ENCODE measurements at regions not wholly inside any gene's neighbourhood (a gene's known extent, or its start where the extent isn't known, plus 50 kb on each side); places are given as distances from the start of the nearest gene placed in this dataset.

DNA sequence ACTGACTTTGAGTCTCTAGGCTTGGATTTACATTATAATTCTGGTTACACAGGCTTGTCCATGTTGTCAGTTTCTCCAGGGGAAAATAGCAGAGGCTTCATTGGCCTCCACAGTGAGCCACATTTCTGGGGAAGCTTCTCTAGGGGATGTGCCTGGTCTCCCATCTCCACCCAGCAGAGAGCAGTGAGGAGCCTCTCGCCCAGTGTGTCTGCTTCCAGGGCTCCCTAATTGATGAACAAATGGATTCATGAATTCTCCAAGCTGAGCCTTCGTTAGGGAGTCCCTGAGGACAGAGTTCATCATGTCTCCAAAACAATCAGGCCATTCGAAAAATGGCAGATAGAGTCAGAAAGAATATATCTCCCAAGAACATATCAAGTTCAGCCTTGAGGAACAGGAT is 162.4 kb upstream of the TOX3 start:
- WGBS (ENCODE audit: insufficient coverage, low coverage, missing lambda C conversion rate): 0% methylated on average over 3 of the region's 3 CpGs
- no peak for ATAC-seq

DNA sequence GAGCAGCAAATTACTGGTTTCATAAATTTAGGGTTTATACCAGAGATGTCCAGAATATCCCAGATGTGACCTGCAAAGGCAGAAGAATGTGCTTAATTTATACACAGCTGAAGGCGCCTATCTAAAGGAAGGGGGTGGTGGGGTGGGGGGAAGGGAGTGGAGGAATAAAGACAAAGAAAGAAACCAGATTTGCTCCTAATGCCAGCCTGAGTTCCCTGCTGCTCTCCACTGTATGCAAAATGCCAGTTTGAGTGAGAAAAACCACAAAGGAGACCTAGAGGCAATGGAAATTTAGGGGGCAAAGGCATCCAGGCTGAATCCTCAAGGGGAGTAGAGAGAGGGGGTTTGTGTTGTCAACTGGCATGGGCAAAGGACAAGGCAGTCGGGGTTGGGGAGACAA is 161.5 kb upstream of the TOX3 start:
- intact Hi-C loops (cut with micrococcal nuclease): no loop called here
- no peak overlapping the region for H3K27ac ChIP-seq (ENCODE audit: extremely low read depth, low read depth, low read length)
- WGBS (ENCODE audit: insufficient coverage, low coverage, missing lambda C conversion rate): 4% methylated on average over 2 of the region's 2 CpGs
- H2AFZ ChIP-seq (ENCODE audit: low read depth, low read length): no peak overlapping the region
- no peaks in the 10 kb centered on the region for H3K27me3 ChIP-seq (ENCODE audit: control insufficient read depth in 2 of 2, insufficient read depth in 2 of 2, low read length in 2 of 2)
- ChIA-PET POLR2A (no interaction called here), CTCF (ENCODE audit: low intra/inter-chr PET ratio) (no interaction called here)
- H4K20me1 ChIP-seq (replicated peaks; ENCODE audit: control insufficient read depth, insufficient read depth, low read length): no peaks in the 10 kb centered on the region
- no peak overlapping the region for H3K9ac ChIP-seq (ENCODE audit: insufficient read depth in 1 of 2, low read depth in 2 of 2, low read length in 2 of 2)
- ATAC-seq (no peak), FAIRE-seq (no peak), DNase-seq (ENCODE audit: extremely low read depth in 1 of 4, low spot score in 3 of 4) (no peak)
- no peaks in the 10 kb centered on the region for H3K4me1 ChIP-seq (replicated peaks in 1 of 2; ENCODE audit: control insufficient read depth in 2 of 2, insufficient read depth in 2 of 2, low read length in 2 of 2)
- no TSS peak for BruUV-seq (replicated peaks)
- no peak overlapping the region for H3K4me2 ChIP-seq (ENCODE audit: insufficient read depth, low read length)
- no peaks in the 10 kb centered on the region for H3K79me2 ChIP-seq (ENCODE audit: control insufficient read depth, insufficient read depth, low read length)
- no peaks in the 10 kb centered on the region for H3K9me3 ChIP-seq (replicated peaks; ENCODE audit: control insufficient read depth, insufficient read depth, low read depth, low read length)
- no peak overlapping the region for H3K4me3 ChIP-seq
- H3K9me1 ChIP-seq (ENCODE audit: control insufficient read depth, insufficient read depth, low read length): no peaks in the 10 kb centered on the region
- in situ Hi-C loops (cut with MboI): no loop called here
- H3K36me3 ChIP-seq (ENCODE audit: control insufficient read depth, insufficient read depth, low read length): no peaks in the 10 kb centered on the region
- no peak for TF ChIP-seq MEIS2 (IDR thresholded peaks at IDR 0.05; ENCODE audit: partially characterized antibody)
- TF ChIP-seq, protein P1, sequence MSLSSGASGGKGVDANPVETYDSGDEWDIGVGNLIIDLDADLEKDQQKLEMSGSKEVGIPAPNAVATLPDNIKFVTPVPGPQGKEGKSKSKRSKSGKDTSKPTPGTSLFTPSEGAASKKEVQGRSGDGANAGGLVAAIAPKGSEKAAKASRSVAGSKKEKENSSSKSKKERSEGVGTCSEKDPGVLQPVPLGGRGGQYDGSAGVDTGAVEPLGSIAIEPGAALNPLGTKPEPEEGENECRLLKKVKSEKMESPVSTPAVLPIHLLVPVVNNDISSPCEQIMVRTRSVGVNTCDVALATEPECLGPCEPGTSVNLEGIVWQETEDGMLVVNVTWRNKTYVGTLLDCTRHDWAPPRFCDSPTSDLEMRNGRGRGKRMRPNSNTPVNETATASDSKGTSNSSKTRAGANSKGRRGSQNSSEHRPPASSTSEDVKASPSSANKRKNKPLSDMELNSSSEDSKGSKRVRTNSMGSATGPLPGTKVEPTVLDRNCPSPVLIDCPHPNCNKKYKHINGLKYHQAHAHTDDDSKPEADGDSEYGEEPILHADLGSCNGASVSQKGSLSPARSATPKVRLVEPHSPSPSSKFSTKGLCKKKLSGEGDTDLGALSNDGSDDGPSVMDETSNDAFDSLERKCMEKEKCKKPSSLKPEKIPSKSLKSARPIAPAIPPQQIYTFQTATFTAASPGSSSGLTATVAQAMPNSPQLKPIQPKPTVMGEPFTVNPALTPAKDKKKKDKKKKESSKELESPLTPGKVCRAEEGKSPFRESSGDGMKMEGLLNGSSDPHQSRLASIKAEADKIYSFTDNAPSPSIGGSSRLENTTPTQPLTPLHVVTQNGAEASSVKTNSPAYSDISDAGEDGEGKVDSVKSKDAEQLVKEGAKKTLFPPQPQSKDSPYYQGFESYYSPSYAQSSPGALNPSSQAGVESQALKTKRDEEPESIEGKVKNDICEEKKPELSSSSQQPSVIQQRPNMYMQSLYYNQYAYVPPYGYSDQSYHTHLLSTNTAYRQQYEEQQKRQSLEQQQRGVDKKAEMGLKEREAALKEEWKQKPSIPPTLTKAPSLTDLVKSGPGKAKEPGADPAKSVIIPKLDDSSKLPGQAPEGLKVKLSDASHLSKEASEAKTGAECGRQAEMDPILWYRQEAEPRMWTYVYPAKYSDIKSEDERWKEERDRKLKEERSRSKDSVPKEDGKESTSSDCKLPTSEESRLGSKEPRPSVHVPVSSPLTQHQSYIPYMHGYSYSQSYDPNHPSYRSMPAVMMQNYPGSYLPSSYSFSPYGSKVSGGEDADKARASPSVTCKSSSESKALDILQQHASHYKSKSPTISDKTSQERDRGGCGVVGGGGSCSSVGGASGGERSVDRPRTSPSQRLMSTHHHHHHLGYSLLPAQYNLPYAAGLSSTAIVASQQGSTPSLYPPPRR (CRISPR knock-in tag; IDR thresholded peaks at IDR 0.05; ENCODE audit: borderline replicate concordance): no peak
- TF ChIP-seq SREBF1 (IDR thresholded peaks at IDR 0.05; ENCODE audit: borderline replicate concordance, low read depth, low read length): no peak
- TF ChIP-seq NR2F6 (CRISPR knock-in tag; IDR thresholded peaks at IDR 0.05): no peak
- TF ChIP-seq, protein P2, sequence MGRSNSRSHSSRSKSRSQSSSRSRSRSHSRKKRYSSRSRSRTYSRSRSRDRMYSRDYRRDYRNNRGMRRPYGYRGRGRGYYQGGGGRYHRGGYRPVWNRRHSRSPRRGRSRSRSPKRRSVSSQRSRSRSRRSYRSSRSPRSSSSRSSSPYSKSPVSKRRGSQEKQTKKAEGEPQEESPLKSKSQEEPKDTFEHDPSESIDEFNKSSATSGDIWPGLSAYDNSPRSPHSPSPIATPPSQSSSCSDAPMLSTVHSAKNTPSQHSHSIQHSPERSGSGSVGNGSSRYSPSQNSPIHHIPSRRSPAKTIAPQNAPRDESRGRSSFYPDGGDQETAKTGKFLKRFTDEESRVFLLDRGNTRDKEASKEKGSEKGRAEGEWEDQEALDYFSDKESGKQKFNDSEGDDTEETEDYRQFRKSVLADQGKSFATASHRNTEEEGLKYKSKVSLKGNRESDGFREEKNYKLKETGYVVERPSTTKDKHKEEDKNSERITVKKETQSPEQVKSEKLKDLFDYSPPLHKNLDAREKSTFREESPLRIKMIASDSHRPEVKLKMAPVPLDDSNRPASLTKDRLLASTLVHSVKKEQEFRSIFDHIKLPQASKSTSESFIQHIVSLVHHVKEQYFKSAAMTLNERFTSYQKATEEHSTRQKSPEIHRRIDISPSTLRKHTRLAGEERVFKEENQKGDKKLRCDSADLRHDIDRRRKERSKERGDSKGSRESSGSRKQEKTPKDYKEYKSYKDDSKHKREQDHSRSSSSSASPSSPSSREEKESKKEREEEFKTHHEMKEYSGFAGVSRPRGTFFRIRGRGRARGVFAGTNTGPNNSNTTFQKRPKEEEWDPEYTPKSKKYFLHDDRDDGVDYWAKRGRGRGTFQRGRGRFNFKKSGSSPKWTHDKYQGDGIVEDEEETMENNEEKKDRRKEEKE (IDR thresholded peaks at IDR 0.05; ENCODE audit: borderline replicate concordance in 1 of 2, control insufficient read depth in 1 of 2, low read depth in 2 of 2, low read length in 1 of 2): no peak
- no peak for TF ChIP-seq ZSCAN29 (IDR thresholded peaks at IDR 0.05)
- no peak for TF ChIP-seq TCF7L2 (IDR thresholded peaks at IDR 0.05; ENCODE audit: low read depth, low read length)

More for the DNA sequence above, 162.4 kb upstream of the TOX3 start:
- no peak overlapping the region for H3K27ac ChIP-seq (ENCODE audit: extremely low read depth, low read depth, low read length)
- H3K79me2 ChIP-seq (ENCODE audit: control insufficient read depth, insufficient read depth, low read length): no peaks in the 10 kb centered on the region
- H3K4me1 ChIP-seq (replicated peaks in 1 of 2; ENCODE audit: control insufficient read depth in 2 of 2, insufficient read depth in 2 of 2, low read length in 2 of 2): no peaks in the 10 kb centered on the region
- no peaks in the 10 kb centered on the region for H3K27me3 ChIP-seq (ENCODE audit: control insufficient read depth in 2 of 2, insufficient read depth in 2 of 2, low read length in 2 of 2)
- no peaks in the 10 kb centered on the region for H3K36me3 ChIP-seq (ENCODE audit: control insufficient read depth, insufficient read depth, low read length)
- H3K9ac ChIP-seq (ENCODE audit: insufficient read depth in 1 of 2, low read depth in 2 of 2, low read length in 2 of 2): no peak overlapping the region
- H3K9me3 ChIP-seq (replicated peaks; ENCODE audit: control insufficient read depth, insufficient read depth, low read depth, low read length): no peaks in the 10 kb centered on the region
- ChIA-PET POLR2A (no interaction called here), CTCF (ENCODE audit: low intra/inter-chr PET ratio) (no interaction called here)
- H2AFZ ChIP-seq (ENCODE audit: low read depth, low read length): no peak overlapping the region
- H3K4me3 ChIP-seq: no peak overlapping the region
- FAIRE-seq (no peak), DNase-seq (ENCODE audit: extremely low read depth in 1 of 4, low spot score in 3 of 4) (no peak)
- no TSS peak for BruUV-seq (replicated peaks)
- intact Hi-C loops (cut with micrococcal nuclease): no loop called here
- TF ChIP-seq PHF8 (IDR thresholded peaks at IDR 0.05; ENCODE audit: borderline replicate concordance, low read length) (no peak), XRCC3 (IDR thresholded peaks at IDR 0.05) (no peak), JUND (IDR thresholded peaks at IDR 0.05; ENCODE audit: borderline replicate concordance, low read depth, low read length) (no peak), JUND (tag; IDR thresholded peaks at IDR 0.05; ENCODE audit: borderline replicate concordance, low read depth, low read length) (no peak)
- in situ Hi-C loops (cut with MboI): no loop called here
- no peaks in the 10 kb centered on the region for H3K9me1 ChIP-seq (ENCODE audit: control insufficient read depth, insufficient read depth, low read length)
- H3K4me2 ChIP-seq (ENCODE audit: insufficient read depth, low read length): no peak overlapping the region
- no peaks in the 10 kb centered on the region for H4K20me1 ChIP-seq (replicated peaks; ENCODE audit: control insufficient read depth, insufficient read depth, low read length)
